Hindlimb muscle (tissue), 1 donor: ENCODE measurements at regions not wholly inside any gene's neighbourhood (a gene's known extent, or its start where the extent isn't known, plus 50 kb on each side); places are given as distances from the start of the nearest gene placed in this dataset.

Experiments
- DNase-seq: peaks from one replicate; pipeline ENCODE4 v3.0.0-alpha.2; 2013

DNA sequence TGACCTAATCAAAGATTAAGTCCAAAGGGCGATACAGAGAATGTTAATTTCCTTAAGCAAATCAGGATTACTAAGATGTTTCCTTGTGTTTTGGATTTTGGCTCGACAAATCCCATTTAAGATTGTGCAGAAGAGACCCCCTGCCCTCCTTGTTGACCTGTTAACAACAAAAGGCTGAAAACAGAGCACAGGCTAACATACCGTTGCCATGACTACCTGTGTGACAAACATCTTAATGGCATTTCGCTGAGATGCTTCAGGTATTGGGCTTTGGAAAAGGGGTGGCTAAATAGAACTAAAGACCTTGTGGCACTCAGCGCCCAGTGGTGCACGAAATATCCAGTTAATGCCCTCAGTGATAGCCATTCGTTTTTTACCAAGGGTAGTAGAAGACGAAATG lies 1532.3 kb upstream of the TMEM132C start:
- no peak for DNase-seq

DNA sequence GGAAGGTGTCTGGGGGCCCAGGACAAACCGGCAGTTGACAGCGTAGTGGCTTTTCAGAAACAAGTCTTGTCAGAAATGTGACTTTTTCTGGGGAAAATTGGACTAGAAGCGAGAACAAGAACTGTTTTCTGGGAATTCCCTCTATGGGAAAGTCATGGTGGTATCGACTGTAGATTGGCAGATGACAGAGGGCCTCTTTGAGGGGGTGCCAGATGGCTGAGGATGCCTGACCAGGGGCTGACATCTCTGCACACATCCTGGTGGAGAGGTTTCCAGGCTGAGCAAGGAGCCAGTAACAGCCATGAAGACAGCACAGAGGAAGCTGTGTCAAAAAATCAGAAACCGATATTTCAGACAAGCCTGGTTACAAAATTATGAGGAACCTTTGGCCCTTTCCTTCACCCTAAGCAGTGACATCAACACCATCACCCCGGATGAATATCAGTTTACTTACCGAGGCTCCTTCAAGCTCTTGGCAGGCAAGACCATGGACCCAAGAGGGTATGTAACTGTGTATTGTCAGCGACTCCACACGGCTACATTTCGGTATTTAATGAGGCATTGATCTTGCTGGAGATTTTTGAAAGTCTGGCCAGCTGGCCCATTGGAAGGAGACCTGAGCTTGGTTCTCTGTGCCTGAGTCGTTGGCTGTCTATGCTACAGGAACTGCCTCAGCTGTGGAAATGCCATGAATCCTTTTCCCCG lies 1525.3 kb upstream of the TMEM132C start:
- no peak for DNase-seq

DNA sequence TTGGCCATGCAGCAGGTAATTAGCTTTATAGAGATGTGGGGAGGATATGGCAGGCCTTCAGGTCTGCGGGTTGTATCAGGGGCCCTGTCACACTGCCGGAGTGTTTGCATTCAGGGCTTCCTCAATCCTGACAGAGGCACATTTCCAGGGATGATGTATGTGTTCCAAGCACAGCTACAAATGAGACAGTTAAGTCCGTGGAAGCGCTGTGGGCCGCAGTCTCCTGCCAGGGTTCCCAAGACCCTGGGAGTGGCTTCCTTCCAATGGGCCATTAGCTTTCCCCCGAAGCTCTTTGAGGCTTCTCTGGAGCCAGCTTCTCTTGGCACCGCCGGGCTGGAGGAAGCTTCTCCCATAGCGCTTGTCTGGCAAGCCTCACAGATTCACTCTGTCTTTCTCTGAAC lies 1524.7 kb upstream of the TMEM132C start:
- peak; percentile 56 for DNase-seq

DNA sequence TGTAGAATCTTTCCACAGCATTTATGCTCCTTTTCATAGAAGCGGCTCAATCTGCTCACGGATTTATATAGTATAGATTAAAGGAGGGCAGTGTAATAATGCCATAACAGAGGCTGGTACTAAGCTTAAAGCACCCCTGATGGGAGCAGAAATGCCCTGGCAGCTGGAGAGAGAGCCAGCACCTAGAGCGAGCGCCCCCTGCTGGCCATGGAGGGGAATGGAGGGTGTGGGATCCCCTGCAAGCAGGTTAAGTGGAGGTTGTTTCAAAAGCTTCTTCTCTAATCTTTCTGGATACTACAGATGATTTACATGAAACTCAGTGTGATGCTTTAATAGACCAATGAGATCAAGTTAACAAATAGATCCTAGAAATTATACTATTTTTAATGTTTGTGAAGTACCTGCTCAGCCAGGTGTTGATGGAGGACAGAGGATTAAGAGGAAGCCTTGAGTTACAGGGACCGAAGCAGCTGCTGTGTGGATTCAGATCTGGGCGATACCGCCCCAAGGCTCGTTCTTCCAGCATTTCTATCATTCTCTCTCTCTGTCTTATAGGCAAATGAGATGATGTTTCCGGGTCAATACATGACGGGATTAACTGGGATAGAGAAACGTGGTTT lies 1519.3 kb upstream of the TMEM132C start:
- DNase-seq: no peak

DNA sequence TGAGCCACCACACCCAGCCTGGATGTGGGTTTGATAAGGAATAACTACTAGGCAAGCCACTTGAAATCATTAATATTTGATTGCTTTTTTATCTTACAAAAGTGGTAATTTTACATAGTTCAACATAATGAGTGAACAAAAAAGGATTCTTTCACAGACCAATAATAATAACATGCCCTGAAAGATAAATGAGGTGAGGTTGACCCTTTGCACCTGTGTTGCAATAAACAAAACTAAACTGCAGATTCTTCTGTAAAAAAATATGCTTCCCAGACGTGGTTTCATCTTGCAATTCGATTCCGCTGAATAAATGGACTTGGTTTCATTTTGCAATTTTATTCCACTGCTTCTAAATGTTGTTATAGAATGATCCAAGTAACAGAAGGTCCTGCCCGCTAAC lies 1514.9 kb upstream of the TMEM132C start:
- no peak for DNase-seq

DNA sequence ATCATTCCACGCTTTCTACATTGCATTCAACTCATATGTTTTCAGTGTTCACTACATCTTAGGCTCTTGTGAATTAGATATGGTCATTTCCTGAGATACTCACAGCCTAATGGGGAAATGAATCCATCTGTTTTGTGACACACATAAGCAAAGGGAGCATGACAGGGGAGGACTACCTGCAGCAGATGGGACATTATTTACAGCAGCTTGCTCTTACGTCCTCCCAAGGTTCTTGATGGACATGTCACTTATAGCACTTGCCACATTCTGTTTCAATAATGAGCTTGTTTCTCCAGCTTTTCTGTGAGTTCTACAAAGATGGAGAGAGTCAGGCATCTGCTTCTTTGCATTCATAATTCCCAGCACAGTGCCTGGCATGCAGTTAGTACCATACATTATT lies 1509.6 kb upstream of the TMEM132C start:
- DNase-seq: no peak

DNA sequence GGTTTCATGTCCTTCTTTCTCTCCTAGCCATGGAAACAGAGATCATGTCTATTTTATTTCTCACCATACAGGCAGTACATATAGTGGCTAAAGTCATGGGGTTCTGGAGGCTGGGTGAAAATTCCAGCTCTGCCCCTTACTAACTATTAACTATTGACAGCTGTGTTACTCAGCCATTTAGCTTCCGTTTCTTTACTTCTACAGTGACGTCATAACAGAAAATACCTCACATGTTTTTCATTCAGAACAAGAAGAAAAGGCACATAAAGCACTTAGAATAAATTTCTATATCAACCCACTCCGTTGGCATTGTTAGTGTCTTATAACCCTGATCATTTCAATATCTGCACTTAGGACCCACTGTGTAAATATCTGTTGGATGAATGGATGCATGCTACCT lies 1506.9 kb upstream of the TMEM132C start:
- DNase-seq: no peak

DNA sequence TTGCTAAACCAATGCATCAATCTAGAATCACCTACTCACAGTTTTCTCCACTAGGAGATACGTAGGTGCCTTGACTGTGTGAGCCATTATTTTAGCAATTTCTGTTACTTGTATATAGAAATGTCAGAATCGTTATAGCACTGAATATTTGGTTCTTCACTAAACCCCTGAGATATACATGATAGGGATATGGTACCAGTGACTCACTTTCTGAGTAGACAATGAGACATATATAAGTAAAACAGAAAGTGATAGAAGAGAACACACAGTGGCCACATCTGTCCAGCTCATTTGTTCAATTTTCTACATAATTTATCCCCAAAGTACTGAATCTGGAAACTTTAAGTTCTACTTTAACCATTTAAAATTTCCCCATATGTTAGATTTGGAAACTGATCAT lies 1505.5 kb upstream of the TMEM132C start:
- no peak for DNase-seq

DNA sequence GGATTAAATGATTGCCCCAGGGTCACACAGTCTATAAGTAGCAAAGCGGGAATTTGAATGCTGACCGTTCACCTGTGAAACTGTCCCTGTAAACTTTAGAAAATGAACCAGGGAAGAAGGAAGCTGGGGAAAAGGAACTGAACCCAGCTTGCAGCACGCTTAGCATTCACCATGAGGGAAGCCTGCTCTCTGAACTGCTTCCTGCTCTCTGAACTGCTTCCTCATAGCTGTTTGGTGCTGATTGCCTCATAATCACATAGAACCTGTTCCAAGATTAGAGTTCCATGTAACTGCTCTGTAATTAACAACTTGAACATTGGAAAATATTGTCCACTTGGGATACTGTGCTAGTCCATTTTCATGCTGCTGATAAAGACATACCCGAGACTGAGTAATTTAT lies 1504.8 kb upstream of the TMEM132C start:
- no peak for DNase-seq

DNA sequence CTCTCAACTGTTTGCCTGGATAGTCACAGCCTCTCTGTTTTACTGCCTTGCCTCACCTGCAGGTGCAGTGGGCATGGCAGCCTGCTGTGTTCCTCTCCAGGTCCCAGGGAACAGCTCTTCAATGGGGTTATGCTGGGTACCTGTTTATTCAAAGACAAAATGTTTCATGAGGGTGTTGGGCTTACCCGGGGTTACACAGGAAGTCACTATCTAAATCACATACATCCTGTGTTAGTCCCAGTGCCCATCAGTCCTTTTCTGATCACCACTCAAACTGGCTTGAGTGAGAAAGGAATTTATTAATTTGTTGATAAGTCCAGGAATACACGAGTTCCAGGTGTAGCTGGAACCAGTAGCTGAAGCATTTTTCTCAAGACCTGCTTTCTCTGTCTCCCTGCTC lies 1503.6 kb upstream of the TMEM132C start:
- DNase-seq: no peak

DNA sequence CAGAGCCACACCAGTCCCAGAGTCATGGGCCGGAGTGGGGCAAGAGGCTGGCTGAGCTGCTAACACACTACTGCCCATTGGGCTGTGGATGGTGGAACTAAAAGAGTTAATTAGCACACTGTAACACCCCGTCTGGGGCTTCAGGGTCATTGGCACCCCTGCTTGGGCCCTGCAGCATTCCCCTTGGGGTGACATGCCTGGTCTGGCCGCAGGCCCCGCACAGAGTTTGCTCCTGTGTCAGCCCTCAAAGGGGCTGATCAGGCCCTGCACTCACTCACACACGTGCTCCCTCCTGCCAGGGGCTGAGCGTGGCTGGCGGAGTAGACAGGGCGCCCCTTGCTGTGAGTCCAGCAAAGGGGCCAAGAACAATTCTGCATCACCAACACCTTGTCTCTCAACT lies 1499.6 kb upstream of the TMEM132C start:
- no peak for DNase-seq

DNA sequence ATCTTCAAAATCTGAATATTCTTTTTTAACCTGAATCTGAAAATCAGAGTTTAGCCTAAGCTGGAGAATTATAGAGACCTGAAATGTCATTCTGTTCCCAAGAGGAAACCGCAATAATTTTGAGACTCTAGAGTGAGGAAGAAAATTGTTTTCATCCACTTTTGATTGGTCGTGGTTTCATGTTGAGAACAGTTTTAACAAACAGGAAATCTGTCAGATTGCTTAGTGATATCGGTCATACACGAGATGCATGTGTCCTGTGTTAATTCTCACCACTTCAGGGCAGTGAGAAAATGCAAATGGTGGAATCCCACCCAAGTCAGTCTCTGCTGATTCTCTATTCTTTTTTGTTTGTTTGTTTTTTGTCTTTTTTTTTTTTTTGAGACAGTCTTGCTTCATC lies 1498.5 kb upstream of the TMEM132C start:
- no peak for DNase-seq

DNA sequence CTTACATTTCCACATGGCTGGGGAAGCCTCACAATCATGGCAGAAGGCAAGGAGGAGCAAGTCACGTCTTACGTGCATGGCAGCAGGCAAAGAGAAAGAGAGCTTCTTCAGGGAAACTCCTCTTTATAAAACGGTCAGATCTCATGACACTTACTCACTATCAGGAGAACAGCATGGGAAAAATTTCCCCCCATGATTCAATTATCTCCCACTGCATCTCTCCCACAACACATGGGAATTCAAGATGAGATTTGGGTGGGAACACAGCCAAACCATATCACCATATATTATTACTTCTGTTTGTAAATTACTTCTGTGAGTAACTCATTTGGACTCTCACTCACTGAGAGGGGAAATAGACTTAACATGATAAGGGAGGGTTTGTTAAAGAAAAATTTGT lies 1496.8 kb upstream of the TMEM132C start:
- no peak for DNase-seq

DNA sequence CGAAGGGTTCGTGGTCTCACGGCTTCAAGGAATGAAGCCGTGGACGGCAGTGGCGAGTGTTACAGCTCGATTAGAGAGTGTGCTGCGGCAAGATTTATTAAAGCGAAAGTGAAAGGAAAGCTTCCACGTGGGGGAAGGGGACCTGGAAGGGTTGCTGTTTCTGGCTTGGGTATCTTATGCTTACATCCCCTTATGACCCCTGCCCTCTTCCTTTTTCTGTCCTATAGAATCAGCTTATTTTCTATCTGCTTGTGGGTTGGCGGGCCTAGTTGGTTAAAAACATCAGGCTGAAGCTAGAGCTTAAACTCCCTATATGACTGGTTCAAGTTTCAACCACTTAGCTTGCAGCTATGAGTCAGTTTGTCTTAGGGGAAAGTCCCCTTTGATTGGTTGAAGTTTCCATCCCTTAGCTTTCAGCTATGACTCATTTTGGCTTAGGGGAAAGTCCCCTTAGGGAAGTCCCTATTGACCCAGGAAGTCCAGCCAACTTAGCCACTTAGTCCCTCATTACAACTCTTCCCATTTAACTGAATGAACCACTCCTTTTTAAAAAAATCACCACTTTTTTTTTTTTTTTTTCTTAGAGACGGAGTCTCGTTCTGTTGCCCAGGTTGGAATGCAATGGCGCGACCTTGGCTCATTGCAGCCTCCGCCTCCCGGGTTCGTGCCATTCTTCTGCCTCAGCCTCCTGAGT lies 1494.7 kb upstream of the TMEM132C start:
- peak; percentile 4 for DNase-seq

DNA sequence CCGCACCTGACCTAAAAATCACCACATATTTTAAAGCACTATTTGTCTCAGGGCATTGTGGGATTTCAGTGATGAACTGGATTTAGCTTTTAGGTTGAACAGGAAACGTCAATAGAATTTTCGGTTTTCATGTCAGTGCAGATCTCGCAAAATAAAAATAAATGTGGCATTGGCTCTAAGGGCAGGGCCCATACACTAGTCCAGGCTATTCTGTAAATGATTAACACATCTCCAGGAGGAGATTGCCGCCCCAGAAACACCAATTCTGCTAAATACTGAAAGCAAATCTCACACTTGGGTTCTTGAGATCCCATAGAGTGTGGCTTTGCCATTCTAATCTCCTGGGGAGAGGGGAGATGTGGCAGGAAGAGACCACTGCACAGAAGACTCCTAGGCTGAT lies 1494.0 kb upstream of the TMEM132C start:
- DNase-seq: no peak

DNA sequence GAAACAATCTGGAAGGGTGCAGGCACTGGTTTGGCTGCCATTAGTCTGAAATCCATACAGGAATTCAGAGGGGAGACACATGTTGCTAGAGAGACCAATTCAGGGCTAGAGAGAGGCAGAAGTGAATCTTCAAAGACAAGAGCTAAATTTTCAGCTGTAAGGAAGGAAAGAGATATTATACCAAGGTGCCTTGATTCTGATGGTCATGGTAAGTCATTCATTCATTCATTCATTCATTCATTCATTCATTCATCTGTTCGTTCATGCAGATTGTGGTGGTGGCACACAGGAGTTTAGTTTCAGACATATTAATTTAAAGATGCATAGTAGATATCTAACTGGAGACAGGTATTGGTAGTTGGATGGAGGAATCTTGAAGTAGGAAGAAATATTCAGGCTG lies 1493.5 kb upstream of the TMEM132C start:
- no peak for DNase-seq

DNA sequence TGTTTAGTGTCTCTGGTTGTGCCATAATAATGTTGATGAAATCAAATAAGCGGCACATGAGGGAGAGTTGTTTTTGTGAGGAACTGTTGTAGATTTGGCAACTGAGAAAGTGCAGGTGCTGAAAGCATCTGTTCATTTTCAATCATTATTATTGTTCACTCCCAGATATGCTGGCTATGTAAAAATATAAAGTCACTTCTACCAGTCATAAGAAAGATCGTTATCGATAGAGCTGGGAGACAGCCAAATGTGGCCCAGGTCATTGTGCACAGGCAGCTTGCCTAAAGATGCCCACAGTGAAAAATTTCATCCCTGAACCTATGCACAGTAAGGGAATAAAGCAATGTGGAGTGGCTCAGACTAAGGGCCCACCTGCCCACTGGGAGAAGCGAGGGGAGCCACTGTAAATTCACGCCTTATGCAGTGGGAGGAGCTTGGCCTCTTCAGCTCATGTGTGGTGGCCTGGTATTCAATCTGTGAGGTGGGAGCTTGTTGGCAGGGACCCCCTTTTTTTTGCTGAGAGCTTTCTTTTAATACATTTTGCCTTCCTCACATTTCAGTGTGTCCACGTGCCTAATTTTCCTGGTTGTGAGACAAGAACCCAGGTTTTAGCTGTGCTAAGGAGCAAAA lies 1490.8 kb upstream of the TMEM132C start:
- no peak for DNase-seq

DNA sequence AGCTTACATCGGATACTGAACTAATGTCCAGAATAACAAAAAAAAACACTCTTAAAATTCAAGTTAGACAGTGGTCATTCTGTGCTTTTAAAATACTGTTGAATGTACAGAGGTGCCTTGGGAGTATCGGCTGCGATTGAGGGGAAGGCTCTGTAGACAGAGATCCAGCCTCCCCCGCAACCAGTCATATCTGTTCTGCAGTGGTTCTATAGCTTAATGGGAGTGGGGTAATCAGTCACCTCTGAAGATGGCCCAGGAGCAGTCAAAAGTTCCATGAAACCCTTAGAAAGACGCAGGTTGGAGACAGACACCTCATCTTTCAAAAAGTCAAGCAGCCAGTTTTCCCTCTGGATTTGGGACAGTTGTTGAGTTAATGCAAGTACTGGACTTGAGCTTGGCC lies 1486.6 kb upstream of the TMEM132C start:
- no peak for DNase-seq

DNA sequence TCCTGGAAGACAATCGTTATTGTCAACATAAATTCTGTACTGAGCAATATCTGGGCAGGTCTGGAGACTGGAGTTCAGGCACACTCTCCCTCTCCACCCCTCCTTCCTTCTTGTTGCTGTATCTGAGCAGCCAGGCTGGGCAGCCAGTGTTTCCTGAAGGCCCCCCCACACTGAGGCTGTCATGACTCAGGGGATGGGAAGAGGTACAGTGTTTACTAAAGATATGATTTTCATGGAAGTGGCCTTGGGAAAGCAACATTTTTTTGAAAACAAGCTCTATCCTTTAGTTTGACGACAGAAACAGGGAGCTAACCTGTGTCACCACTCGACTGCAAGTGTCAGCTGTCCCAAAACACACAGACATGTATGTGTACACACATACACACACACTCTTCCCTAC lies 1485.4 kb upstream of the TMEM132C start:
- DNase-seq: no peak

DNA sequence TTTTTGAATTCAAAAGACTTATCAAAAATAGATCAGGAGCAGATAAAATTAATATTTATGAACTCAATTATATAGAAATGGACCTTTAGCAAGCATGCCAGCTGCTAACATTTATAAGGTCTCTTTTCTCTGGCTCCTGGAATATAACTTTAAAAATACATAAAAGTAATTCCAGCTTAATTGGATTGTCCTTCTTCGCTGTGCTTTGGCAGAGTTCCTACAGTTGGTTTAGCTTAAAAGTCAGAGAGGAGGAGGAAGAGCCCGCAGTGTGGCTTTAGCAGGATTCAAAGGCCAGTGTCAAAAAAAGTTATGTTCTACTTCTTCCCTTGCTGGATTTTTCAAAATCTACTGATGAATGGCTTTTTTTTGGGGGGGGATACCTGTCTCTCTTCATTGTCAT lies 1484.9 kb upstream of the TMEM132C start:
- no peak for DNase-seq

DNA sequence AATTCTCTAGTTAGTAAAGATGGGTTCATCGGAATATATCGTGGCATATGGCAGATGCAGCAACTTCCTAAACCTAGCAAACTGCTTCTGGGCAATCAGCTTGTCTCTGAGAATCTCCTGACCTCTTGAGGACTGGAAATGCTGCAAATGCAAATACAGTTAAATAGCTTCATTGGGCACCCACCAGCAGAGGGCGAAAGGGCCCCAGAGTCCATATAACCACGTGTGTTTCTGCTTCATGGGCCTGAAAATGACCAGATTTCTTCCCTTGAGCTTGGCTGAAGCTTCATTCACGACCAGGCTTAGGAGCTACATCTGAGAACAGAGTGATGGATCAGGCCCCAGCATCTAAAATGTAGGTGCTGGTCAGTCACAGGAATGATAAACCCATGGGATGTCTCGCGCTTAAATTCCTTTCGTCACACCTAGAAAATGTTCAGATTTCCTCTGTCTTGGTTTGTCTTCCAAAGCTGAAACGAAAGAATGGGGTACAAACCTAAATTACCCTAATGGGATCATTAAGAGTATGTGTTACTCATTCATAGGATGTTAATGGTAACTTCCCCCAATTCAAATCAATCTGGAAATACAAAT lies 1482.5 kb upstream of the TMEM132C start:
- DNase-seq: peak; percentile 4

DNA sequence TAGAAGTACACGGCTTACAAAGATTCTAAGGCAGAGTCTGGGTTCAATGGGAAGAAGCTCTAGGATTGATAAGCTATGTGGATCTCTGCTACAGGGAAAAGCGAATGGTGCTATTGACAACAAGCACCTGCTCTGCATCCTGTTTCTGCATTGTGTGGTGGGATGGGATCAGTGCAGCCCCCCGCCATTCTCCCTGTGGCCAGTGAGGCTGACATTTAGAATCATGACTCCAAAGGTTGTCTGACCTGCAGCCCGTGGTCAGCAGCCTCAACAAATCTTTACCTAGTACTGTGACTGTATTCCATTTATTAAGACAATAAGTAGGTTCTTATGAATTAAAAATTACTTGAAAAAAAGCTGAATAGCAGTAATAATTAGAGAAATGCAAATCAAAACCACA lies 1477.0 kb upstream of the TMEM132C start:
- no peak for DNase-seq

DNA sequence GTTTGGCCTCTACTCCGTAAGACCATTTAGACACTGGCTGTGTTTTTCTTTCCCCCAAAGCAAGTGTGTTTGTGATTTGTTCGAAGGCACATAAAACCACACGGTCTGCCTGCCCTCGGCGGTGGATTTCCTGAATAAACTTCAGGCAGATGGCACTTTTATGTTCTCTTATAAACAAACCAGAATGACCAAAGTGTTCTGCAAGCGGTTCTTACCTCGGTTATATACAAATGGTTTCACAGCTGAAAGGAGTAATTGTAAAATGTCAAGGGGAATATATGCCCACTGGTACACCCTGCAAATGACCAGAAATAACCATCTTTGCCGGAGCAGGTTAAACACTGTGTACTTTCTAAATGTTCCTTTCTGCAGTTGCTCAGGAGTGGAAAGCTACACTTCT lies 1475.8 kb upstream of the TMEM132C start:
- DNase-seq: no peak
